DMS 273 (cell line): ENCODE measurements at regions not wholly inside any gene's neighbourhood (a gene's known extent, or its start where the extent isn't known, plus 50 kb on each side); places are given as distances from the start of the nearest gene placed in this dataset.

ENCODE experiments used
- DNase-seq: peaks from one replicate; lab custom pipeline; 2025; ENCODE audit not compliant: unreplicated experiment; lab: John Stamatoyannopoulos, UW

DNA sequence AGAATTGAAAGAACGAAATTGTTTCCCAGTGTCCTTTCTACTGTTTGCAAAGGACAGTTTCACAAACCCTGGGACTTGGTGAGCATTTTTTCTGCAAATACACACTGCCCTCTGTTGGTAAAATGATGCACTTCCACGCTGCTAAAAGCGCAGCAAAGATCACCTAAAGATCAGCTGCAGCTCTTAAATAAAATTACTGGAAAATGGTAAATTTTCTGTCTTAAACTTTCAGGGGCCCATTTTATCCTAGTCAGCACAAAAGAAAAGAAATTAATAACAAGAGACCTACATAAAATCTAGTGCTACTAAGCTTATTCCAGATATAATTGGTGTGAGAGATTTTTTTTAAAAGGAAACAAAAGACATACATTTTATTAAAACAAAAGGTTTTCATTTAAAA lies 566.0 kb downstream of the CAAP1 start:
- DNase-seq: peak; percentile 63

DNA sequence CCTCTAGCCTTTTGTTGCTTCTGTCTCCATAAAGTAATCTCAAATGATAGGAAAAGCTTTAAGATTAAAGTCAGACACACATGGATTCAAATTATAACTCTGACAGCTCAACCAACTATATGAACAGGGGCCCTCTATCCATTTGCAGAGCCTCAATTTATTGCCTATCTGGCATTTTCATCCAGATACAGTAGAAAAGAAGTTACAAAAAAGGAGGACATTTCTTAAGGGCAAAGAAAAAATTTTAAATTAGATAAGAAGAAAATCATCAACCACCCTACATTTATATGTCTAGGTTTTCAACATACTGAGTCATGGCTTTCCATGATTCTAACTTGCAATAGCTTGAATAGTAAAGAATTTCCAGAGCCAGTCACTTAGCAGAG lies 567.2 kb downstream of the CAAP1 start:
- DNase-seq: no peak

DNA sequence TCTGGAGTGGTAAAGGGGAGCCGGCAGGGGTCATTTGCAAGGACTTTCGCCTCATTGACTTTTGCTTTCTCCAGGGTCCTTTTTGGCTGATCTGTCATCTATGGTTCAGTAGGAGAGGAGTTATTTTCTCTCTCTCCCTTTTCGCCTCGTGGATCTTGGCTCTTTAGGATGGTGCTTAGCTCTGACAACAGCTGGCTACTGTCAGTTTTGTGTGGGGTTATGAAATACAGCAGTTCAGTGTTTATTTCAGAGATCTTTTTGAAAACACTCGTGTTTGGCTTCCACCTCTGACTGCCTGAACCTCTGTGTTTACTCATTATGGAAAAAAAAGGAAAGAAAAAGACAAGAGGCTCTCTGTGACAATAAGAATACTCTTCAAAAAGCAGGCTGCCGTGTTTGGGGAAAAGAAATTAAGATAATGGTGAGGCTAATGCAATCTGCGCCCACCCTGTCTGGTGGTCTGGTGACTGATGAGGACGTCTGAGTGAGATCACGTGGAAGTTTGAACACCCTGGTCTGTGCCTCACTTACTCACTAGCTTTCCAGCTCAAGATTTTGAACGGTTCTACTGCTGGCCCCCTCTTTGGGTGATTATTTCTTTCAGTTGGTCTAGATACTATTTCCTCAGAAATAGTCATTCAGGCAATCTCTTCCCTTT lies 567.7 kb downstream of the CAAP1 start:
- no peak for DNase-seq

DNA sequence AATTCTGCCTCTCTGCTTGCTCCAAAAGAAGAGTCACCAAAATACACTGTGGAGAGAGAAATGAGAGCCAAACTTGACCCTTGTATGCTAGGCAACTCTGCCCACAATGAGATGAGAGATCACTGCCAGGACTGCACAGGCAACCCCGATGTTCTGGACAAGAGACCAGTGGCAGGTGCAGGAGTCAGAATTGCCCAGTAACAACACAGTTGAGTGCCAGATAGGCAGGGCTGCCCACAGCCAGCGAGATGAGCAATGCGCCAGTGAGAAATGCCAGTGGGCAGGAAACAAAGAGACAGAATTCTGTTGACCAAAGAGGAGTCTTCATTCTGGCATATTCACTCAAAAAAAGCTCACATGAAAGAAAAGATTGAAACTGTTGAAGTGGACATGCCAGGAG lies 570.7 kb downstream of the CAAP1 start:
- no peak for DNase-seq

DNA sequence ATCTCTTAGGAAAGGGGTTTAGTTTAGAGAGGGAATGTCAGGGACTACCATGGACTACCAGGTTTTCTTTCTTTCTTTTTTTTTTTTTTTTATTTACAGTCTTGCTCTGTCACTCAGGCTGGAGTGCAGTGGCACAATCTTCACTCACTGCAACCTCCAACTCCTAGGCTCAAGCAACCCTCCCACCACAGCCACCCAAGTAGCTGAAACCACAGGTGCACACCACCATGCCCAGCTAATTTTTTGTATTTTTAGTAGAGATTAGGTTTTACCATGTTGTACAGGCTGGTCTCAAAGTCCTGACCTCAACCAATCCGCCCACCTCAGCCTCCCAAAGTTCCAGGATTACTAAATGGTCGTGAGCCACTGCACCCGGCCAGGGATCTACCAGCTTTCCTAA lies 572.7 kb downstream of the CAAP1 start:
- no peak for DNase-seq

DNA sequence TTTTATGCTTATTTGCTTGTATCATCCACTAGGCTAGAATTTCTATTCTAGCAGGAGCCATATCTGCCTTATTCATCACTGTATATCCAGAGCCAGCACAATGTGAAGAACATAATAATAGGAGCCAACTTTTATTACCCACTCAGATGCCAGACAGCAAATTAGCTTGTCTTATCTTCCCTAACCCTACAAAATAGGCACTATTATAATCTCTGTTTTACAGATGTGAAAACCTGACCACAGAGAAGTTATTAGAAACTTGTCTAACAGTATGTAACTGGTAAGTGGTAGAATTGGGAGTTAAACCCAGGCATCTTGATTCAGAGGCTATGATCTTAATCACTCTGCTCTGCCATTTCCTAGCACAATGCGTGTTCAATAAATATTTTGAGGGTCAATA lies 579.5 kb downstream of the CAAP1 start:
- no peak for DNase-seq

DNA sequence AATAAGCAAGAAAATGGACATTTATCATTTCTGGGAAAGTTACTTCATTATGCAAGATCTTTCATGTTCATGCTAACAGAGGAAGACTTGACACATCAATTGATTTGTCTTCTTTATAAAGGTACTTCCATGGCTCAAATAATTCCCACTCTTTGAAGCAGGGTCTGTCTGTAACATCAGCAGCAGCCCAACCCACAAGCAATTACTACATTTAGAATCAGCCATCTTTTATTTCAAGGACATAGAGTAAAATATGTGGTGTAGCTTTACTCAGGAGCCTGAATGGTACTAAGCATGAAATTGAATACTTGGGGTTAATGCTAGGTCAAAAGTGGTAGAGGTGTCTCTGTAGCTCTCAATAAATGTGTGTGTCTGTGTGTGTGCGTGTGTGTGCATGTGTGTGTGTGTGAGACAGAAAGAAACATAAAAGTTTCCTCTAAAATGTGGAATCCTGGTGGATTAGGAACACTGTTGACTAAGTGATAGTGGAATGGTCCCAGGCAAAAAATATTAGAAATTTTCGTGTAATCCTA lies 581.1 kb downstream of the CAAP1 start:
- no peak for DNase-seq

DNA sequence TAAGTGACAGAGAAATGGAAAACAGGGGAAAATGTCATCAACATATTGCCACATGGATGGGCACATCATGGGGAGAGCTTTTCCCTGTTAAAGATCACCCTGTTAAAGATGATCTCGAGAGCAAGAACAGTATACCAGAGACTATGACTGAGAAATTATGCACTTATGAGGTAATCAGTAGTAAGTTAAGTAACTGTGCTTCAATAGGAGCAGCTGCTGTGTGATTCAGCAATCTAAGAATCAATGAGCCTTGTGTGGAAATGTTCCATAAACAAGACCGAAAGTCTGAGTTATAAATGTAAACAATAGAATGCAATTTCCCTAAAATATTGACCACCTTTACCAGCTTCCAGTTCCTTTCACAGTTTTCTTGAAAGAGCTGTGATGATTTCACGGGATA lies 582.3 kb downstream of the CAAP1 start:
- no peak for DNase-seq

DNA sequence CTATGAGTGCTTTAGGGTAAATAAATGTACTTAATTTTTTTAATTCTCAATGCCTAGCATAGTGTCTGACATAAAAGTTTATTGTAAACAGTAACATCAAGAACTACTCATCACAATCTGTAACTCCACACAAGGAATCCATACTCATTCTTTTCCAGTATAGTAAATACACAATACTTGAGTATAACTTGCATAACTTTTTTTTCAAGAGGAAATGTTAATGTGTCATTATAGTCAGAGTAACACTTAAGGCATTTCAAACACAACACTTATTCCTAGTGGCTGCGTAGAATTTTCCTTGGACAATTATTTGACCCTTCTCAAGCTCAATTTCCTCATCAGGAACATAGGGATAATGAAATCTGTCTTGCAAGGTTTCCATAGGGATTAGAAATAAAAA lies 584.3 kb downstream of the CAAP1 start:
- DNase-seq: no peak

DNA sequence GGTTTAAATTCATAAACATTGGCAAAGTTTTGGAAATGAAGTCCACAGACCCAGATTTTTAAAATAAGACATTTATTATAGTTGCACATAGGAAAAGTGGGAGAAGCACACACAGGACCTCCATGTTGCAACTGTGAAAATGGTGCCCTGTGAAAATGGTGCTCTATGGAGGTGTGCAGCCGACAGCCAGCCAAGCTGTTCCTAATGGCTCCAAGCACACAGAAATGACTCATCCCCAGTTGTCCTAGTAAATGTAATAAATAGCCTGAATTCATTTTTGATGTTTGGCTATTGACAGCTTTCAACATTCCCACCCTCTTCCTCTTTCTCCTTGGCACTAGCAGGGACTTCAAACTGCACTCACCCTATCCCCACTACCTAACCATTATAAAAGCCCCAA lies 590.9 kb downstream of the CAAP1 start:
- no peak for DNase-seq

DNA sequence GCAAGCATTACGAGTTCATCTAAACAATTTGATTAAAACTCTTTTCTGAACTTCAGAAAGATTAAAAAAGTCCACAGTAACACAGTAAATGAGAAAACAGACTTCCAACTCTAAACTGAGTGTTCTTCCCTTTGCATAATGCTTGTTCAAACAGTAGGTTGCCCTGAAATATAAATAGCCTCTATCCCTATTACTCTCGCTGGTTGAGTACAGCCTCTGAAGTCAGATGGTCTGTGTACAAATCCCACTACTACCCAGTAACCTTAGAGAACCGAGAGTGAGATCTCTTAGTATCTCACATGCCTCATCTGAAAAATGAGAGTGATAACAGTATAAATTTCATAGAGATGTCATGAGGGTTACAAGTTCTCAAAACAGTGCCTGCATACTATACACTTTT lies 591.6 kb downstream of the CAAP1 start:
- DNase-seq: no peak

DNA sequence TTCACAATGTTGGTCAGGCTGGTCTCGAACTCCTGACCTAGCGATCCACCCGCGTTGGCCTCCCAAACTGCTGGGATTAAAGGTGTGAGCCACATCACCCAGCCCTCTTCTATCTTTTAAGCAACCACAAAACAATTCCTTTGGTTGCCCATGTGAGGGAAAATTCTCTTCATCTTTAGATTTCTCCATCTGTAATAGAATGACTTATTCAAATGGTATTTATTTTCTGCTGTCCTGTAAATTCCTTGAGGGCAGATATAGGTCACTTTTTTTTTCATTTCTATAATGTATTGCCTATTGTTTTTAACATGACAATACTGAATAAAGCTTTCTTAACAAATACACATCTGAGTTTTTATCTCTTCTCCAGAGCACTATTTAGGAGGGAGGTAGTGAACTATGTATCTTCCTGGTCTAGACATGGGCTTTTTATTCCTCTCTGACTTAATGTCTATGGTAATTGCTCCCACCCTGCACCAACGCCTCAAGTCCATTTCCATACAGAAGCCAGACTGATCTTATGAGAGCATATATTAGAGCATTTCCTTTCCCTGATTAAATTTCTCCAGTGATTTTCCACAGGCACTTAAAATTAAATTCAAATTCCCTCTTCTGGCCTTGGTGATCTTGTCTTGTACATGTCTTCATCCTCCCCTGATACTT lies 595.6 kb downstream of the CAAP1 start:
- DNase-seq: no peak

DNA sequence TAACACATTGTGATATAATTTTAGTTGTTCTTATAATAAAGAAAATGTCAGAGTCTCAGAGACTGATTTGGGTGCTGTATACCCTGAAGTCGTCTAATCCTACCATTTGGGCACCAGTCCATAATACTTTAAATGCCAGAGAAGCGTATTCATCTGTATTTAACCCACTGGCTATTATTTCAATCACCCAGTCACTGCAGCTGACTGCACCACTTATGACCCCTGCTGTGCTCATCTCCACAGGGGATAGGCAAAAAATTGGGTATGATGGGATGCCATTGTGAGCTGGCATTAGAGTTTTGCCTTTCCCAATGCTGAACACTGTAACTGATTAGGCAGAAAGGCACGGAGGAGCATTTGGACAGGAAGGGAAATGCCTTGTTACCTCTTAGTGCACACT lies 599.7 kb downstream of the CAAP1 start:
- no peak for DNase-seq

DNA sequence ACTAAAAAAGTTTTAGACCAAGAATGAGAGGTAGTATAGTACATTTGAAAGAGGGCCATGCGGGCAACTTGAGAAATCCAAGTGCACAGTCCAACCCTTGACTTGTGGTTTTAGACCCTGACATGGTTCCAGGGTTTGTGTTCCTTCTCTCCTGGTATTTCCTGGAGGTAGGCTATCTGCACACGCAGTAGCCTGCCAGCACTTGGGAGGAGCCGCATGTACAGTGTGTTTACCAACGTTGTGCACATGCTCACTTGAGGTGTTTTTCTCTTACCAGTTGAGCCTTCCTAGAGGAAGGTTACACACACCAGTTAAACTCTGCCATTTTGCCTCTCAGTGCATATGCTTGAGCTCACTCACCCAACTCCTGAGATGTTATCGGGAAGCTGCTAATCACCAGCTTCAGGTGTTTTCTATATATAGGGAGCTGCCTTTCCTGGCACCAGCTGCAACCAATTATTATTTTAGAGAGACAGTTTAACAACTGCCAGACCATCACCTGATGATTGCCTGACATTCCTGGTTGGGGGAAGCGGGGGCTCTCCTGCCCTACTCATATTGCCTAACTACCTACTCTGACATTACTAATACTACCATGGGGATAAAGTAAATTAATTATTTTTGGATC lies 593.4 kb upstream of the TUSC1 start:
- no peak for DNase-seq

DNA sequence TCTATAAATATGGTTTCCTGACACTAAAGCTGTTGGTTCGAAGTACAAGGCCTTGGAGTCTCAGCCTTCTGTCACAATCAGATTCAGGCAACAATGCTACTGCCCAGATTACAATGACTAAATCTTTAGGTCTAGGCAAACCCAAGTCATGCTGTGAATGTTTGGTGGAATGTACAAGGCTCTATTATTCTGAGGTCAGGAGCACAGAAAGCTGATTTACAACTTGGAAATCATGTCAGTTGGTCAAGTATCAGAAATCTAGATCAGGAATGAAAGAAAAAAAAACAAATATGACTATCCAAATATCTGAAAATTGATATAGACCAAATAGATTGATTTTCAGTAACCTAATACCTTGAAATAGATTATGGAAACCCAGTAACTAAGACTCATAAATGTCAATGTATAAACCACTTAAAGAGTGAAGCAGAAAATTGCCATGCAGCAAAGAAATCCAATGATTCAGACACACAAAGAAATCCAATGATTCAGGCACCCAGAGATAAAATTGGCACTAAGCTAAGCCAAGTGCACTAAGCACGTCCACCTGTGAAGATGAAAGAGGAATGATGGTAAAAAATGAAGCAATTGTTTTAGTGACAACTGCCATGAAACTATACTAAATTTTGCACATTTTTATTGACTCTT lies 588.0 kb upstream of the TUSC1 start:
- DNase-seq: no peak

DNA sequence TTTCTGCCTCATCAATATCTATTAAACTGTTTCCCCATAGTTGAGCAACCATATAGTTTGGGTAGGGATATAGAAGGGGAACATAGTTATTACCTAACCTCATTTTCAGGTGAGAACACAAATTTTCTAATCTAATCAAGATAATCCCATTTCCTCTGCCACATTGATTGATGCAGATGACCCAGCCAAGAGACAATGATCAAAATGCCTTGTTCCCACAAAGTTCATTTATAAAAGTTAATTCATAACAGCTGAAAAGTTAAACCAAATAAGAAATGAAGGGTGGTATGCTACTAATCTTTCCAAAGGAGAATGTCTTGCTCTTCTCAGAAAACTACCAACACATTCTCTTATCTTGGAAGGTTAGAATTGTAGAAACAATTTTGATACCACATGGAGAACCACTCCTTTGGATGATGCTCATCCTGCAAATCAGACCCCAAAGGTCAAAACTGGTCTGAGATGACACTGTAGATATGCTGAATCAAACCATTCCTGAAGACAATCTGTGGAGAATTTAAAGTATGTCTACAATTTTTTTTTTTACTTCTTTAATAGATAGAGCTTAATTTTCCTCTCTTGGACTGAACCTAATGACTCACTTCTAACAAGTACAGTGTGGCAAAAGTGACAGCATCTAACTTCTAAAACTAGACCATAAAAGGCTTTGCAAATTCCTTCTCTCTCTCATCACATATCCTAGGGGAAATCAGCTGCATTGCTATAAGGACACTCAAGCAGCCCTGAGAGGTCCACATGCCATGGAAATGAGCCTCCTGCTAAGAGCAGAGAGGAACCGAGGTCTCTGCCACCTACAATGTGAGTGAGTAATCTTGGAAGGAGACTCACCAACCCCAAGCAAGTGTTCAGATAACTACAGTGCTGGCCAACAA lies 586.7 kb upstream of the TUSC1 start:
- no peak for DNase-seq

DNA sequence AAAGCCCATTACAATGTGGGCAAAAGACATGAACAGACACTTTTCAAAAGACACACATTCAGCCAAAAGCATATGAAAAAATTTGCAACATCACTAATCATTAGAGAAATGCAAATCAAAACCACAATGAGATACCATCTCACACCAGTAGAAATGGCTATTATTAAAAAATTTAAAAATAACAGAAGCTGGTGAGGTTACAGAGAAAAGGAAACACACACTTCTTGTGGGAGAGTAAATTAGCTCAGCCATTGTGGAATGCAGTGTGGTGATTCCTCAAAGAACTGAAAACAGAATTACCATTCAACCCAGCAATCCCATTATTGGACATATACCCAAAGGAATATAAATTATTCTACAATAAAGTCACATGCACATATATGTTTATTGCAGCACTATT lies 585.2 kb upstream of the TUSC1 start:
- DNase-seq: no peak

DNA sequence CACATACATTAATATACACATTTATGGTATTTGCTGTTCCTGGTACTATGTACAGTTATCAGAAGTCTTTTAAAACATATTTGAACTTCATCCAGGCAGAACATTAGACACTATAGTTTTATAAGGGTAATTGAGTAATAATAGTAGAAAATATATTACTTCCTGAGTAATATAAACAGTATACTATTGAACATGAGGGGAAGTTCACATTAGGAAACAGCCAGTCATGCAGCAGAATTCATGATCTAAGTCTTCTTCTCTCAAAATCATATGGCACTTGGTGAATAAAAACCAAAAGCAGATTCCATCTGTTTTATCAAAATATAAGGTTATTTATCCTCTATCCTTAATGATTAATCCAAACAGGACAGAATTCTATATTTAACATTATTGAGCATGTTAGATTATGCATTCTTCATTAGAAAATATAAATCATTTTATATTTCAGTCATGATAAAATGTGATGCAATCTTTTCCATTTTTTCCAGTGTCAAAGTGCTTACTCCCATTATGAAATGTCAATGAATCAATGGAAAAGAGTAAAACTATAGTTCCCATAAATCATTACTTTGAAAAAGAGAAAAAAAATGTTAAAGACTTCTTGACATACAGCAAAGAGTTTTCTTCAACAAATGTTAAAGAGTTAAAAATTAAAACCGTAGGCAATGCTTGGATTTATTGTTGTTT lies 584.3 kb upstream of the TUSC1 start:
- DNase-seq: no peak

DNA sequence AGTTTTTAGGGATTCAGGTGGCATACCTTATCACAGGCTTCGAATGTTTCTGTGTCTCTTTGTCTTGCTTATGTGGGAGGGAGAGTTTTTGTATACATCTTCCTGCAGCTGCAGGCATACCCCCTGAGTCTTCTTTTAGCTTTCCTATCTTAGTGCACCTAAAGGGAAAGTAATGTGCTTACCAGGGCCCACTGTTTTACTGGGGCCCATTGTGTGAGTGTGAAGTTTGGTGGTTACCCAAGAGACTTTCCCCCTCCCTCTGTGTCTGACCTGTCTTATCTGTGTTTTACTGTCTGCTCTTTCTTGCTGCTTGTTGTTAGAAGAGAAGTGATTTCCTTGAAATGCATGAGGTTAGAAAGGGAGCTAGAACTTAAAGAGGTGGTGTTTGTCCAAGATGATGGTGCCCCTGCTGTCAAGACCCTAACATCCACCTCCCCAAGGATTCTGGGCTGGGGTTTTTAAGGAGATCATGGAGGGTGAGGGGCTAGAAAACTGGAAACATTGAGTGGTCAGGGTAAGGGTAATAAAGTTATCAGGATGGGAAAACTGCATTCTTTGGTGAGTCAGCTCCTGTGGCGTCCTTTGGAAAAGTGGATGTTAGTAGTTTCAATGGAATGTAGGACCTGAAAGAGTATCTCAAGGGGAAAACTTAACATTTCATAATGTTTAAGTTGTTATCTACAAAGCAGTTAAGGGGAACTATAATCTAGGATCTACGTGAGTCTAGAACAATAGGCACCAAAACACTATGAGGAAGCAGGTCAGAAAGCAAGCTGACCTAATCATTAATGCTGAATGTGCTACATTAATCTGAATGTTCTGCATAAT lies 583.5 kb upstream of the TUSC1 start:
- no peak for DNase-seq

DNA sequence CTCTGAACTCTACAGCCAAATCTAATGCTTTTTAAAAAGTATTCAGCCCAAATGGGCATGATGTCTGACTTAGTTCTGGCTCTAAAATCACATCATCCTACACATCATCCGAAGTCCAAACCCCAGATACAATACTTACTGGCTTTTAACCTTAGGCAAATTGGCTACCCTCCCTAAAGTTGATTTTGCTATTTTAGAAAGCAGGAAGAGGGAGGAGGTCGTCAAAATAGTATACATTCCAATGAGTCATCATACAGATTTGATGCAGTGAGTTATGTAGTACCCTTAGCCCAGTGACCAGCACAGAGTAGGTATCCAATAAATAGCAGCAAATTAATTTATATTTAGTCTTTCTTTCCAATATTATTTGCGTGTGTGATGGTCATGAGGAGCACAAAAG lies 582.0 kb upstream of the TUSC1 start:
- no peak for DNase-seq
